HG02981 (cell line): ENCODE measurements at regions not wholly inside any gene's neighbourhood (a gene's known extent, or its start where the extent isn't known, plus 50 kb on each side); places are given as distances from the start of the nearest gene placed in this dataset.

Experiments used
- ATAC-seq: cut with Tn5 transposase; IDR thresholded peaks from one replicate; pipeline ENCODE4 v1.9.1; 2021; ENCODE audit warnings: mild to moderate bottlenecking, moderate library complexity; ENCODE audit not compliant: unreplicated experiment

DNA sequence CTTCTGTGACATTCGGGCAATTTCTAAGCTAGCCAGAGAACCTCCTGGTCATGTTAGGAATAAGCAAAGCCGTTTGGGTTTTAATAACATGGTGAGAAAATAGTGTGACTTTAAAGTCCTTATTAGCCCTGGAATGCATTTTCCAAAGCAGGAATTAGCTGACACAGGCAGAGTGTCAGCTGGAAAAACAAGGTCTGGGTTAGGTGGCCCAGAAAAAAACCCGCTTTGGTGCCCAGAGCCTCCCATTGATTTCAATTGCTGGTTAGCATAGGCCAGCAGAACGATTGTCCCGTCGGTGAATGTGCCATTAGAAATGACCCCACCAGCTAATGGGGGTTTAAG lies 62.1 kb upstream of the CPEB4 start:
- ATAC-seq, result no peak

DNA sequence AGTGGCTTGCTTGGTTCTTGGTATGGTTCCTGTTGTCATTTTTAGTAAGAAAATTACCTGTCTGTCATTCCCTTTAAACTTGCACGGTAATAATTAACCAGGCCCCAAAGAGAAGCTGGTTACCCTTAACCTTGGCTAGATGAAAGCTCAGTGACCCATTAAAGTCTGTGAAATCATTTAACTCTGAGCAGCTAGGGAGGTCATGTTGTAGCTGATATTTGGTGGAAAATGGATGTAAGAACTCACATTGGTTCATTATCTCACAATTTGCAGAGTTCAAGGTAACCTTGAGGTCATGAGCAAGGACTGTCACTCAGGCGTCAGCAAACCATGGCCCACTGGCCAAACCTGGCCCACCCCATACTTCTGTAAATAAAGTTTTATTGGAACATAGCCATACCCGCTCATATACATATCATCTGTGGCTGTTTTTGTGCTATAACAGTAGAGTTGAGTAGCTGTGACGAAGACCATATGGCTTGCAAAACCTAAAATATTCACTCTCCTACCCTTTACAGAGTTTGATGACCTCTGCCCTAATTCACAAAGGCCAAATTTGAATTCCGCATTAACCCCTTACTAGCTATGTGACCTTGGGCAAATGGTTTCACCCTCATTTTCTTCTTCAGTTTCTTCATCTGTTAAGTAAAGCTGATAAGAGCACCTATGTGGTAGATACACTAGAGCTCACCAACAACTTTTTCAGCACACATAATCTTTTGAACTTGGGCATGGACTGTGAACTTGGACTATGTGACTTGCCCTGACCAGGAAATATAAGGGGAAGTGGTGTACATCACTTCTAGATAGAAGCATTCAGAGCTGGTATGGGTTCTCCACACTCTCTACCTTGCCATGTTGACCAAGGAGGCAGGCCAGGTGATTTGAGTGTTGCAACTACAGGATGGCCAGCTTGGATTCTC lies 61.5 kb upstream of the CPEB4 start:
- ATAC-seq, result no peak

DNA sequence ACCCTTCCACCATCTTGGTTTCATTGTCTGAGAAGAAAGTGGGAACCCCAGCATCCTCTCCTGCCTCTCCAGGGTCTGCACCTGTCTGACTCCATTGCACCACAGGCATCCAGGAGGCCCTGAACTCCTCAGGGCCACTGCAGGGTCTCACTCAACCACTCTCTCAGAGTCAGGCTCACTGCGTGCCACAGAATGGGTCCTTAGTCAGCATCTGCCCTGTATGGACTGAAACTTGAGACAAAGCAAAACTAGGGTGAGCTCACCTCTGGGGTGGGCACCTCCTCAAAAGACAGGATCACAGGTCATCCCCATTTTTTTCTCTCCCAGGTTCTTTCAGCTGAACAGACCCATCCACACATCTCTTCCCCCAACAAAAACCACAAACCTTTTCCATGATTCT lies 59.2 kb upstream of the CPEB4 start:
- ATAC-seq, result no peak

DNA sequence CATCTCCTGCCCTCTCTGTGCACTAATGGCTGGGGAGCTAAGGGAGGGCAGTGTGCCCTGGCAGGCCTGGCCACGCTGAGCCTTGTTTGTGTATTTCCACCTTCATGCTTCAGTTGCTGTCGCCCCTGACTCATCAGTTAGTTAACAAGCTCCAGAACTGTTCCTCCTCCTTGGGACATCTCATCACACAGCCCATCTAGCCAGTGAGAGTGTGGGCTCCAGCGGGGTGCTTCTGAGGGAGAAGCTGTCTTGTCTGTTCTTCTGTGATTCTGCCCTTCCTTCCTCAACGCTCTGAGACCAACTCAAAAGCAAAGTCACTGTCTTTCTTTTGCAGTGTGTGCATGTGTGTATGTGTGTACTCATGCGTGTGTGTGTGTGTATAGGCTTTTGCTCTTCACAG lies 58.3 kb upstream of the CPEB4 start:
- ATAC-seq, result no peak

DNA sequence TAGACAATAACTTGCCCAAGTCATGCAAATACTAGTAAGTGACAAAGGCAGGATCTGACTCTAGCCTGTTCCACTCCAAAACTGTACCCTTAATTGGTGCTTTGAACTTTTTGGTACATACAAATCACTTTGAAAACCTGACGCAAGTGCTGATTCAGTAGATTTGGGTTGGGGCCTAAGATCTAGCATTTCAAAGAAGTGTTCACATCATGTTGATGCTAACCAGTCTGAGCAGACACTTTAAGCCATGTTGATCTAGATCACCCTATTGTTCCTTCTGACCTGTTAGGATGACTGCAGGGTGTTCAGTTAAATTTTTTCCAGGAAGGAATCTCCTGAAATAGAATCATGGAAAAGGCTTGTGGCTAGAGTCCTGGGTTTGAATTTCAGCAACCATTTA lies 57.7 kb upstream of the CPEB4 start:
- no peak for ATAC-seq

DNA sequence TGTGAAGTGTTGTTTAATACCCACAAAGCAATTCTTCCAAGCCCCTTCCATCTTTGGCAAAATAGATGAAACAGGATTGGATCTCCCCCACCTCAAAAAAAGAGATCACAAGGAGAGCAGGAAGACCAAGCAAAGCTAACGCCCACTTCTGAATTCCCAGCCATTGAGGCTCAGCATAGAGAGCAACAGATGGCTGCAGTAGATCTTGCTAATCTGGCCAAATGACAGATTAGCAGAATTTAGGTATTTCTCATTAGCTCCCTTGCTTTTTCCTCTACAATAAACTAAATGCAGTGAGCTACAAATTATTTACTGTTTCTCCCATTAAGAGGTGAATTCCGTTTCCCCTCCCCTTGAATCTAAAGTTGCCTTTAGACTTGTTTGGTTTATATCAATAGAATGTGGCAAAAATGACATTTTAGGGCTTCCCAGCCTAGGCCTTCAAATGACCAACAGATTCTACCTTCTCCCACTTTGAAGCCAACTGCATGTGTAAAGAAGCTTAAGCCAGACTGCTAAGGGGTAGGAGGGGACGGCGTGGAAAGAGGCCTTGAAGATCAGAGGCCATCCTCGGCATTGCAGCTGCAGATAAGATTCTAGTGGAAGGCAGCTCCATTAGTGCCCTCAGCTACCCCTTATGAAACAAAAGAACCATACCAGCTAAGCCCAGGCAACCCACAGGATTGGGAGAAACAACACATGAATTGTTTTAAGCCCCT lies 56.8 kb upstream of the CPEB4 start:
- ATAC-seq, result no peak

DNA sequence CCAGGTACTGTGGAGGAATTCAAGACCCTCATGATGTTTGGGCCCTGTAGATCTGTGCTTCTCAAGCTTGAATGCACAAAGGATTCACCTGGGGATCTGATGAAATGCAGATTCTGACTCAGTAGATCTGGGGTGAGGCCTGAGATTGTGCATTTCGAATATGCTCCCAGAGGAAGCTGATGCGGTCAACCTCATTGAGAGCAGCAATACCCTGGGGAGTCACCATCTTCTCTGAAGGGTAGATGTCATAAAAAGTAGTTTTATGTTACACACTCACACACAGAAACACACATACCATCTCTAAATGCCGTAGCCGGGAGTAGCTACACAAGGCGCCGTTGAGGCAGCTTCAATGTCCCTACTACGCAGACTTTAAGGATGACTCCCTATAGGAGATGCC lies 55.8 kb upstream of the CPEB4 start:
- ATAC-seq, result peak; percentile 71

DNA sequence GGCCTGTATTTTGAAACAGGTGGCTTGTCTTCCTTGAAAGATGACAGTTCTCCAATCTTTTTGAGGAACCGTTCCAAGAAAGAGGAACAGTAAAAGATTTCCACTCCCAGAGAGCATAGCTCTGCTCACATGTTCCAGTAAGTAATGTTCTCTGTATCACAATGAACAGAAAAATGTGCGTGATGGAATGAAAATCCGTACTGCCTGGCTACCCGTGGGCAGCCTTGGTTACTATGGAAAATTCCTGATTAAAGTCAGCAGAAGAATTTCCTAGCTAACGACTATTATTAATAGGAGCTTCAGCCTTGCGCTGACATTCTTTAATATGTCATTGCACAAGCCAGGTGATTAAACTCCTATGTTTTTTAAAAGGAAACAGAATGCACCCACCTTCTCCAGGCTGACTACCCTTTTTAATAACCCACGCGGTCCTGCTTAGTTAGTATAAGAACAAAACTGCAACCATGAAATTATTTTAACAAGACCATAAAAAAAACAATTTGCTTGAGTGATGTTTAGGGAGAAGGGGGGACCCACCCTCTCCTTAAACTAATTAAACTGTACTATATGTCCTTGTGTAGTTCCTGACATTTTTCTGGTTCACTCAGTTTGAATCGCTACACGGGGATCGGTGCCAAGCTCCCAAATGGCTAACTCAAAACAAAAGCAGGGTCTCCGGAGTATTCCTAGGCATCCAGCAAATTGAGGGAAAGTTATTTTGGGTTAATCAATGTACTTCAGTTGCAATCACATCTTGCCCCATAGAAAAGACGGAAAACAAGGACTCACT lies 54.8 kb upstream of the CPEB4 start:
- ATAC-seq, result no peak

DNA sequence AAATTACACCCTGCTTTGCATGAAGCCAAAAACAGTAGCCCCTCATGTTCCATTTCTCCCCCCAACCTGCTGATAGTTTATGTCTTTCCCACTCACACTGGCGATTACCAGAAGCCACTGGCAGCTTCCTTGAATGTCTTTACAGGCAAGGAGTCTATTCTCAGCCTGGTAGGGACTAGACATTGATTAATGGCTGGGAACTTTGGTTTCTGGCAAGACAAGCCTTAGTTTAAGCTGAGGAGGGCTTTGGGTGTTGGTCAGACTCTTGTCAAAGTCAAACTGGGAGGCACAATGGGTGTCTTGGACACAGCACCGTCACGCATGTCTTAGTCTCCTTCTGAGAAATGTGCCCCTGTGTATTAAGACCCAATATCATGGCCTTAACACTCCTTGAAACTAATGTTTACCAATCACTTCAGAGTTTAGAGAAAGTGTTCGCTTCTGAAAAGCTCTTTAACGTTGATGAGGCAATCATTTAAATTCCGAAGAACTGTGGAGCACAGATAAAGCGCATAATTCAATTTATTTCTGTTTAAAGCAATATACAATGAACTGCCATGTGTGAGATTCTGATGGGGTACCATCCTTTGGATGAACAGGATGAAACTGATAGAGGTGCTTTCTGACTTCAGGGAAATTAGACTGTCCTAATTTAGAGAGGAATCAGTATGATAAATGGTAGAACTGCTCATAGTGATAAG lies 53.9 kb upstream of the CPEB4 start:
- ATAC-seq, result no peak

DNA sequence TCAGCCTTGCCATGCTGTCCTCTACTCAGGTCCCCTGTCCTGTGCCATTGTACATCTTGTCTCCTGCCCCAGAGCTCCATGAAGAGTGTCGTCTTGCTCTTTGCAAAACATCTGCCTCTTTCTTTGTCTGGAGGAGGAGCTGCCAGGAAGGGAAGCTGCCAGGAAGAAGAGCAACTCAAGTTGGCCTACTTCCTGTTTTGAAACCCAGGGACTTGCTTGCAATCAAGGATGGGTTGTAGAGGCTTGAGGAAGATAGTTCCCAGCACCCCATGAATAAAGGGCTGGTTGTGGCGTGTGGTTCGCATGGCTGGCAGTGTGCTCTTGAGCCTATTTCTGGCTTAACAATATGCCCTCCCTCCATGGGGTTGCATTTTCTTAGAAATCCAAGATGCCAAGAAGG lies 53.0 kb upstream of the CPEB4 start:
- ATAC-seq, result no peak

DNA sequence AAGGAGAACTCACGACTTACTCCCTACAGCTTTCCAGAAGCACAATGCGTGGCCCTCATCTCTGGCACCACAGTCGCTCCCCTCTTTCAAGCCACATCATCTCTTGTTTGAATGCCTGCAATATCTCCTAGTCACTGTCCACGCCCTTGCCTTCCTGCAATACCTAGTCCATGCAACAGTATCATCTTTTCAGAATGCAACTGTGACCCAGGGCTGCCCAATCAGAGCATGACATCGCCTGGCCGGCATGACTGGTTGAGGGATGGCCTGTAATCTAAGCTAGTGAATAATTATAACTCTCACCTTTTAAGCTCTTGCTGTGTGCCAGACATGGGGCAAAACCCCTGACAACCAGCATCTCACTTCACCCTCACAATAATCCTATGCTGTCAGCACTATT lies 52.5 kb upstream of the CPEB4 start:
- ATAC-seq, result no peak

DNA sequence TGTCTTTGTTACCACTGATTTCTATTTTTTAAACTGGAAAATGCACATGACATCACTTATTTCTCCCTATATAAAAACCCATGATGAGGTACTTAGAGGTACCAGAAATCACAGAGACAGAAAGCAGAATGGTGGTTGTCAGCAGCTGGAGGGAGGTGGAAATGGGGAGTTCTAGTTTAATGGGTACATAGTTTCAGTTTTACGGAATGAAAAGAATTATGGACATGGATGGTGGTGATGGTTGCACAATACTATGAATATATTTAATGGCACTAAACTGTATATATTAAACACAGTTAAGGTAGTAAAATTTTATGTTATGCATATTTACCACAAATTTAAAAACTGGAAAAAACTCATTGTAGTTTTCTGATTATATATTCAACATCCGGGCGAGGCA lies 50.5 kb upstream of the CPEB4 start:
- ATAC-seq, result no peak
